DND-41 (cell line): ENCODE measurements at regions not wholly inside any gene's neighbourhood (a gene's known extent, or its start where the extent isn't known, plus 50 kb on each side); places are given as distances from the start of the nearest gene placed in this dataset.

ENCODE experiments used
- ATAC-seq: fragments of 200-7000 bp; cut with Tn5 transposase; 3 replicates; pipeline ENCODE4 v1.9.1; 2021; ENCODE audit warnings: low read depth; ENCODE audit not compliant: insufficient read depth
- DNase-seq: peaks from one replicate; pipeline ENCODE4 v3.0.0-alpha.2; 2020
- H2AFZ ChIP-seq: 2 replicates; pipeline ENCODE4 v1.6.0; 2012; ENCODE audit warnings: low read depth, low read length
- H3K27ac ChIP-seq: 2 replicates; pipeline ENCODE4 v1.5.1; 2012; ENCODE audit warnings: low read length, inconsistent platforms
- H3K27me3 ChIP-seq: fragments of 200-600 bp; sonication (generic); 2 replicates; pipeline ENCODE4 v1.6.0; 2012; ENCODE audit warnings: low read length, mild to moderate bottlenecking, inconsistent platforms; ENCODE audit not compliant: insufficient read depth, poor library complexity
- H3K36me3 ChIP-seq: 2 replicates; pipeline ENCODE4 v1.5.1; 2012; ENCODE audit warnings: low read length, inconsistent platforms; ENCODE audit not compliant: insufficient read depth
- H3K4me1 ChIP-seq: 2 replicates; pipeline ENCODE4 v1.5.1; 2012; ENCODE audit warnings: mild to moderate bottlenecking, low read length; ENCODE audit not compliant: insufficient read depth
- H3K4me2 ChIP-seq: 2 replicates; pipeline ENCODE4 v1.6.0; 2012; ENCODE audit warnings: mild to moderate bottlenecking, moderate library complexity, low read length, inconsistent platforms; ENCODE audit not compliant: insufficient read depth
- H3K4me3 ChIP-seq, 2 experiments: fragments of 200-600 bp in 1 of 2; shearing (Covaris generic) in 1 of 2; 2 replicates each; pipeline ENCODE4 v1.5.1; 2012 to 2016; ENCODE audit warnings: inconsistent platforms in 2 of 2, low read length in 2 of 2, mild to moderate bottlenecking in 2 of 2, low read depth in 1 of 2, moderate library complexity in 1 of 2
- H3K79me2 ChIP-seq: 2 replicates; pipeline ENCODE4 v1.6.0; 2012; ENCODE audit warnings: low read length, inconsistent platforms; ENCODE audit not compliant: insufficient read depth
- H3K9ac ChIP-seq: 2 replicates; pipeline ENCODE4 v1.6.0; 2012; ENCODE audit warnings: low read depth, mild to moderate bottlenecking, inconsistent platforms, low read length, moderate library complexity
- H3K9me3 ChIP-seq: 2 replicates; pipeline ENCODE4 v1.5.1; 2012; ENCODE audit warnings: low read length, moderate library complexity, mild to moderate bottlenecking, inconsistent platforms; ENCODE audit not compliant: insufficient read depth, severe bottlenecking
- H4K20me1 ChIP-seq: 2 replicates; pipeline ENCODE4 v1.6.0; 2012; ENCODE audit warnings: low read length; ENCODE audit not compliant: insufficient read depth
- CTCF ChIP-seq: IDR thresholded peaks from 2 replicates; pipeline ENCODE4 v1.5.1; 2012; ENCODE audit warnings: borderline replicate concordance, low read length, moderate library complexity, mild to moderate bottlenecking; ENCODE audit not compliant: poor library complexity, severe bottlenecking; ENCODE audit errors: extremely low read depth
- EZH2 ChIP-seq: IDR thresholded peaks from 3 replicates; pipeline ENCODE4 v1.6.1; 2012; ENCODE audit warnings: borderline replicate concordance, low read depth, mild to moderate bottlenecking, moderate library complexity, low read length, inconsistent platforms; ENCODE audit not compliant: severe bottlenecking

GRCh38 chr9:81256368-81256767 is 433.0 kb downstream of the TLE1 start:
- H3K79me2 ChIP-seq: no peaks in the 10 kb centered on the region
- H4K20me1 ChIP-seq: no peaks in the 10 kb centered on the region
- ATAC-seq (0 out of 3 replicates have a peak, but pooled peaks have one; percentile 50), DNase-seq (no peak)
- no peaks in the 10 kb centered on the region for H3K27me3 ChIP-seq
- TF ChIP-seq CTCF: no peak
- TF ChIP-seq EZH2: no peak
- no peak overlapping the region for H3K4me2 ChIP-seq
- H3K27ac ChIP-seq: no peak overlapping the region
- no peak overlapping the region for H3K9ac ChIP-seq
- no peak overlapping the region for H3K4me3 ChIP-seq
- no peaks in the 10 kb centered on the region for H3K4me1 ChIP-seq
- no peaks in the 10 kb centered on the region for H3K36me3 ChIP-seq
- no peak overlapping the region for H2AFZ ChIP-seq
- H3K9me3 ChIP-seq: no peaks in the 10 kb centered on the region

- H3K9me3 ChIP-seq: no peaks in the 10 kb centered on the region
- no peak overlapping the region for H2AFZ ChIP-seq
- no peak overlapping the region for H3K4me2 ChIP-seq
- H3K27me3 ChIP-seq: no peaks in the 10 kb centered on the region
- no peak for TF ChIP-seq EZH2
- TF ChIP-seq CTCF: no peak
- no peaks in the 10 kb centered on the region for H3K4me1 ChIP-seq
- no peak overlapping the region for H3K9ac ChIP-seq
- no peak for DNase-seq
- H3K79me2 ChIP-seq: no peaks in the 10 kb centered on the region
- ATAC-seq: no peak
- H3K27ac ChIP-seq: no peak overlapping the region
- no peaks in the 10 kb centered on the region for H3K36me3 ChIP-seq
- no peak overlapping the region for H3K4me3 ChIP-seq
- no peaks in the 10 kb centered on the region for H4K20me1 ChIP-seq
These were observed 438.7 kb downstream of the TLE1 start for GRCh38 chr9:81250606-81251005.

GRCh38 chr9:81250041-81250440 is 439.3 kb downstream of the TLE1 start:
- Histone ChIP-seq H3K4me3 (no peak overlapping the region), H4K20me1 (no peaks in the 10 kb centered on the region), H3K4me1 (no peaks in the 10 kb centered on the region), H3K4me2 (no peak overlapping the region), H3K9ac (no peak overlapping the region), H3K27me3 (no peaks in the 10 kb centered on the region), H3K27ac (no peak overlapping the region), H2AFZ (no peak overlapping the region), H3K79me2 (no peaks in the 10 kb centered on the region), H3K9me3 (no peaks in the 10 kb centered on the region), H3K36me3 (no peaks in the 10 kb centered on the region)
- ATAC-seq (no peak), DNase-seq (no peak)
- TF ChIP-seq CTCF: no peak
- TF ChIP-seq EZH2: no peak

- Histone ChIP-seq H3K36me3 (no peaks in the 10 kb centered on the region), H3K4me1 (no peaks in the 10 kb centered on the region), H3K9me3 (no peaks in the 10 kb centered on the region), H2AFZ (no peak overlapping the region), H3K9ac (no peak overlapping the region), H3K27ac (no peak overlapping the region), H3K27me3 (no peaks in the 10 kb centered on the region), H3K4me3 (no peak overlapping the region), H3K4me2 (no peak overlapping the region), H3K79me2 (no peaks in the 10 kb centered on the region), H4K20me1 (no peaks in the 10 kb centered on the region)
- ATAC-seq (no peak), DNase-seq (no peak)
- TF ChIP-seq CTCF: no peak
- TF ChIP-seq EZH2: no peak
These were observed 443.9 kb downstream of the TLE1 start for GRCh38 chr9:81245254-81245956.
